ENCODE measurements at regions not wholly inside any gene's neighbourhood (a gene's known extent, or its start where the extent isn't known, plus 50 kb on each side); places are given as distances from the start of the nearest gene placed in this dataset.

DNA sequence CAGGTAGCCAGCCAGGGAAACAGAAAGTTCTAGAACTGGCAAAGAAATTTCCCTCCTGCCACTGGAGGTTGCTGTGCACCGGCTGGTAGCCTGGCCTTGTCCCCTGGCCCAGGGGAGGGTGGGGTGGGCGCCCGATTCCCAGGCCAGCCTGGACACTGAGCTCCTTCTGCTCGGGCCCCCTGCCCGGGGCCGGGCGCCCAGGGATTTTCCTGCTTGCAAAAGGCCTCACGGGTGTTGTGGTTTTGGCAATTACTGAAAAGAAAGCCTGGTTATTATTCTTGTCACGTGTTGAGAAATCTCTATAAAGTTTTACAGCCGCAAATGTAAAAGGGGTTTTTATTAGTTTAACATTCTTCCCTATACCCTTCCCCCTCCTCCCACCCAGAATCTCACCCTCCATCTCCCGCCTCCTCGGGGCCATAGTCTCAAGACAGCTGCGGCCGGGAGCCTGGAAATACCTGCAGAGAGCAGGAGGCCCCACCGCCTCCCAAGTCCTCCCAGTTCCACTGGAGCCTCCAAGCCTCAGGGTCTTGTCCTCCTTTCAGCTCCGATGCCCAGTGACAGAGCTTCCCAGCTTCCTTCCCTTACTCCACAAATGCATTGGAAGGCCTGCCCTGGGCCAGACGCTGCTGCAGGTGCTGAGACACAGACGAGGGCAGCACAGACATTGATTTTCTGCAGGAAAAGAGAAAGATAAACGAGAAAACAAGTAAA, 1515.6 kb downstream of the TBC1D22A start:
- no peak overlapping the region for H3K4me3 ChIP-seq (ENCODE audit: control extremely low read depth in 1 of 5, extremely low read depth in 1 of 5, insufficient read depth in 1 of 5, low read depth in 2 of 5, low read length in 4 of 5)
- intact Hi-C loops (cut with micrococcal nuclease): no loop called here
- peaks cover 0 to 4% (median 0%) of the 10 kb centered on the region in 4 experiments for H3K27me3 ChIP-seq (replicated peaks in 1 of 4; ENCODE audit: control extremely low read depth in 1 of 4, control insufficient read depth in 3 of 4, insufficient read depth in 4 of 4, low read length in 3 of 4)
- no peaks in the 10 kb centered on the region for H3K4me1 ChIP-seq (ENCODE audit: control insufficient read depth in 2 of 2, insufficient read depth in 2 of 2, low read length in 2 of 2)
- ATAC-seq (ENCODE audit: low read depth) (no peak), DNase-seq (no peak)
- H3K79me2 ChIP-seq (ENCODE audit: control insufficient read depth, insufficient read depth, low read length): no peaks in the 10 kb centered on the region
- H3K4me2 ChIP-seq (replicated peaks; ENCODE audit: low read depth, low read length, poor library complexity, severe bottlenecking): no peak overlapping the region
- H2AFZ ChIP-seq (ENCODE audit: insufficient read depth, low read depth, low read length, poor library complexity, severe bottlenecking): no peak overlapping the region
- POLR2A ChIA-PET: no interaction called here
- CTCF ChIA-PET: no interaction called here
- Mint-ChIP-seq H3K27ac (no peak overlapping the region), H3K9me3 (ENCODE audit: insufficient read depth) (peaks cover 3% of the 10 kb centered on the region), H3K4me1 (no peaks in the 10 kb centered on the region), H3K4me3 (no peak overlapping the region), H3K27me3 (peaks cover 40% of the 10 kb centered on the region)
- no peaks in the 10 kb centered on the region for H3K36me3 ChIP-seq (replicated peaks in 1 of 2; ENCODE audit: control extremely low read depth in 1 of 2, control insufficient read depth in 1 of 2, extremely low read depth in 1 of 2, insufficient read depth in 2 of 2, low read length in 1 of 2)
- WGBS (ENCODE audit: insufficient coverage): 76% methylated on average over 12 of the region's 19 CpGs
- no peak overlapping the region for H3K27ac ChIP-seq (ENCODE audit: low read length in 2 of 2)
- H3K9ac ChIP-seq (ENCODE audit: low read length): no peak overlapping the region
- H4K20me1 ChIP-seq (ENCODE audit: control insufficient read depth, insufficient read depth, low read length, poor library complexity, severe bottlenecking): no peaks in the 10 kb centered on the region
- peaks cover 1 to 7% (median 3%) of the 10 kb centered on the region in 3 donors for H3K9me3 ChIP-seq (ENCODE audit: control extremely low read depth in 1 of 3, control insufficient read depth in 2 of 3, insufficient read depth in 1 of 3, low read length in 2 of 3)
- TF ChIP-seq EZH2 (IDR thresholded peaks at IDR 0.05; ENCODE audit: borderline replicate concordance, insufficient read depth, low read depth, low read length, poor library complexity, severe bottlenecking) (no peak), CTCF (IDR thresholded peaks at IDR 0.05) (no peak)

- H3K4me2 ChIP-seq (replicated peaks; ENCODE audit: low read depth, low read length, poor library complexity, severe bottlenecking): no peak overlapping the region
- no peaks in the 10 kb centered on the region for H3K4me1 ChIP-seq (ENCODE audit: control insufficient read depth in 2 of 2, insufficient read depth in 2 of 2, low read length in 2 of 2)
- no peaks in the 10 kb centered on the region for H4K20me1 ChIP-seq (ENCODE audit: control insufficient read depth, insufficient read depth, low read length, poor library complexity, severe bottlenecking)
- Mint-ChIP-seq H3K4me1 (no peaks in the 10 kb centered on the region), H3K9me3 (ENCODE audit: insufficient read depth) (peaks cover 3% of the 10 kb centered on the region), H3K27ac (no peak overlapping the region), H3K4me3 (no peak overlapping the region), H3K27me3 (peaks cover 44% of the 10 kb centered on the region)
- no peaks in the 10 kb centered on the region for H3K79me2 ChIP-seq (ENCODE audit: control insufficient read depth, insufficient read depth, low read length)
- intact Hi-C loops (cut with micrococcal nuclease): no loop called here
- H3K4me3 ChIP-seq (ENCODE audit: control extremely low read depth in 1 of 5, extremely low read depth in 1 of 5, insufficient read depth in 1 of 5, low read depth in 2 of 5, low read length in 4 of 5): no peak overlapping the region
- no peak overlapping the region for H3K27ac ChIP-seq (ENCODE audit: low read length in 2 of 2)
- peaks cover 0 to 4% (median 0%) of the 10 kb centered on the region in 4 experiments for H3K27me3 ChIP-seq (replicated peaks in 1 of 4; ENCODE audit: control extremely low read depth in 1 of 4, control insufficient read depth in 3 of 4, insufficient read depth in 4 of 4, low read length in 3 of 4)
- WGBS (ENCODE audit: insufficient coverage): 81% methylated on average over 18 of the region's 20 CpGs
- ATAC-seq (ENCODE audit: low read depth) (no peak), DNase-seq (no peak)
- peaks cover 1 to 7% (median 3%) of the 10 kb centered on the region in 3 donors for H3K9me3 ChIP-seq (ENCODE audit: control extremely low read depth in 1 of 3, control insufficient read depth in 2 of 3, insufficient read depth in 1 of 3, low read length in 2 of 3)
- TF ChIP-seq EZH2 (IDR thresholded peaks at IDR 0.05; ENCODE audit: borderline replicate concordance, insufficient read depth, low read depth, low read length, poor library complexity, severe bottlenecking): no peak
- no peak for TF ChIP-seq CTCF (IDR thresholded peaks at IDR 0.05)
- no peak overlapping the region for H2AFZ ChIP-seq (ENCODE audit: insufficient read depth, low read depth, low read length, poor library complexity, severe bottlenecking)
- no peak overlapping the region for H3K9ac ChIP-seq (ENCODE audit: low read length)
- ChIA-PET CTCF (no interaction called here), POLR2A (no interaction called here)
- no peaks in the 10 kb centered on the region for H3K36me3 ChIP-seq (replicated peaks in 1 of 2; ENCODE audit: control extremely low read depth in 1 of 2, control insufficient read depth in 1 of 2, extremely low read depth in 1 of 2, insufficient read depth in 2 of 2, low read length in 1 of 2)
Measured at GRCh38 chr22:48276994-48277867, 1514.8 kb downstream of the TBC1D22A start.
